Gastrocnemius medialis (tissue), 4 donors: ENCODE measurements at regions not wholly inside any gene's neighbourhood (a gene's known extent, or its start where the extent isn't known, plus 50 kb on each side); places are given as distances from the start of the nearest gene placed in this dataset.

Experiments used
- POLR2A ChIP-seq, 2 donors: fragments of 450-650 bp; IDR thresholded peaks; one replicate each; pipeline ENCODE4 v1.6.1; 2017; ENCODE audit warnings: antibody characterized with exemption in 2 of 2, mild to moderate bottlenecking in 2 of 2, moderate library complexity in 2 of 2
- TF ChIP-seq, protein P1 (sequence below), 5 experiments: fragments of 450-650 bp in 3 of 5; fragments of 200-600 bp in 2 of 5; sonication (generic) in 2 of 5; IDR thresholded peaks in 4 of 5; conservative IDR thresholded peaks in 1 of 5; 1 replicate in 4 of 5; 2 replicates in 1 of 5; pipeline ENCODE4 v1.5.1; 2016 to 2019; ENCODE audit warnings: antibody characterized with exemption in 5 of 5, mild to moderate bottlenecking in 3 of 5, moderate library complexity in 3 of 5

DNA sequence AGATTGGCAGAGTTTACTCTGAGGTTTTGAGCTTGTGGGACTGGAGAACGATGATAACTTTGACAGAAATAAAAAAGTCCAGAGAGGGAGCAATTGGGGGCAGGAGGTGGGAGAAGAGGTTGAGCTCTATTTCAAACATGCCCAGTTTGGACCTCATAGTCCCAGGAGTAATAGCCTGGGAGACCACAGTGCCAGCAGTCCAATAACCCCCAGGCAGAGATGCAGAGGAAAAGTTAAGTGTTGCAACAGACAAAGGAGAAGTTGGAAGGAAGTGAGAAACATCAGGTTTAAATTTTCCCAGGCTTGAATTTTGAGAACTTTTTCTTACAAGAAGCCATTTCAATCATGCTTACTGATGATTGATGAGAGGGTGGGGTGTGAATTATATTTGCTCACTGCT, 117.0 kb upstream of the GHR start:
- TF ChIP-seq, protein P1, sequence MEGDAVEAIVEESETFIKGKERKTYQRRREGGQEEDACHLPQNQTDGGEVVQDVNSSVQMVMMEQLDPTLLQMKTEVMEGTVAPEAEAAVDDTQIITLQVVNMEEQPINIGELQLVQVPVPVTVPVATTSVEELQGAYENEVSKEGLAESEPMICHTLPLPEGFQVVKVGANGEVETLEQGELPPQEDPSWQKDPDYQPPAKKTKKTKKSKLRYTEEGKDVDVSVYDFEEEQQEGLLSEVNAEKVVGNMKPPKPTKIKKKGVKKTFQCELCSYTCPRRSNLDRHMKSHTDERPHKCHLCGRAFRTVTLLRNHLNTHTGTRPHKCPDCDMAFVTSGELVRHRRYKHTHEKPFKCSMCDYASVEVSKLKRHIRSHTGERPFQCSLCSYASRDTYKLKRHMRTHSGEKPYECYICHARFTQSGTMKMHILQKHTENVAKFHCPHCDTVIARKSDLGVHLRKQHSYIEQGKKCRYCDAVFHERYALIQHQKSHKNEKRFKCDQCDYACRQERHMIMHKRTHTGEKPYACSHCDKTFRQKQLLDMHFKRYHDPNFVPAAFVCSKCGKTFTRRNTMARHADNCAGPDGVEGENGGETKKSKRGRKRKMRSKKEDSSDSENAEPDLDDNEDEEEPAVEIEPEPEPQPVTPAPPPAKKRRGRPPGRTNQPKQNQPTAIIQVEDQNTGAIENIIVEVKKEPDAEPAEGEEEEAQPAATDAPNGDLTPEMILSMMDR (IDR thresholded peaks at IDR 0.05 in 4 of 5, conservative IDR thresholded peaks at IDR 0.05 in 1 of 5), result no peak
- TF ChIP-seq POLR2A (IDR thresholded peaks at IDR 0.05), result no peak
